ENCODE measurements at regions not wholly inside any gene's neighbourhood (a gene's known extent, or its start where the extent isn't known, plus 50 kb on each side); places are given as distances from the start of the nearest gene placed in this dataset.

DNA sequence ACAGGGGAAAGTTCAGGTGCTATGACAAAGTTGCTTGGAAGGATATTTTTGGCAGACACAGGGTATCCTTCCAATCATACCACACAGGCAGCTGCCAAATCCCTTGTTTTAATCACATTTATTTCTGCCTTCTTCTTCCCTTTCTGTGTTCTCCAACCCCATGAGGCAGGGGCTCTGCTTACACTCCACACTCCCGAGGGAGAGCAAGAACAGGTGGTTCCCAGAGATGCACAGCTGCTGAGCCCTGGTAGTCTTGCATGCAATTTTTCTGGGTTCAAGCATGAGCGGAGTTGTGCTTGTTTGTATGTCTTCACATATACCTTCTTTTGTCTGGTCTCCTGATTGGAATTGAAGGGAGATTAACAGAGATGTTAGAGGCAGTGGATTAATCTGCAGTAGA is 251.7 kb upstream of the ST6GAL2 start:
- TF ChIP-seq, protein P1, sequence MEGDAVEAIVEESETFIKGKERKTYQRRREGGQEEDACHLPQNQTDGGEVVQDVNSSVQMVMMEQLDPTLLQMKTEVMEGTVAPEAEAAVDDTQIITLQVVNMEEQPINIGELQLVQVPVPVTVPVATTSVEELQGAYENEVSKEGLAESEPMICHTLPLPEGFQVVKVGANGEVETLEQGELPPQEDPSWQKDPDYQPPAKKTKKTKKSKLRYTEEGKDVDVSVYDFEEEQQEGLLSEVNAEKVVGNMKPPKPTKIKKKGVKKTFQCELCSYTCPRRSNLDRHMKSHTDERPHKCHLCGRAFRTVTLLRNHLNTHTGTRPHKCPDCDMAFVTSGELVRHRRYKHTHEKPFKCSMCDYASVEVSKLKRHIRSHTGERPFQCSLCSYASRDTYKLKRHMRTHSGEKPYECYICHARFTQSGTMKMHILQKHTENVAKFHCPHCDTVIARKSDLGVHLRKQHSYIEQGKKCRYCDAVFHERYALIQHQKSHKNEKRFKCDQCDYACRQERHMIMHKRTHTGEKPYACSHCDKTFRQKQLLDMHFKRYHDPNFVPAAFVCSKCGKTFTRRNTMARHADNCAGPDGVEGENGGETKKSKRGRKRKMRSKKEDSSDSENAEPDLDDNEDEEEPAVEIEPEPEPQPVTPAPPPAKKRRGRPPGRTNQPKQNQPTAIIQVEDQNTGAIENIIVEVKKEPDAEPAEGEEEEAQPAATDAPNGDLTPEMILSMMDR (IDR thresholded peaks at IDR 0.05) = no peak
- no peak for TF ChIP-seq POLR2A (IDR thresholded peaks at IDR 0.05)

All from uterus (tissue), 2 donors.